Neuron (in vitro differentiated cells): ENCODE measurements at regions not wholly inside any gene's neighbourhood (a gene's known extent, or its start where the extent isn't known, plus 50 kb on each side); places are given as distances from the start of the nearest gene placed in this dataset.

Source experiments
- H2AFZ ChIP-seq: one replicate; pipeline ENCODE4 v1.6.1; 2013; ENCODE audit warnings: low read depth, mild to moderate bottlenecking, inconsistent platforms, low read length, moderate library complexity
- H3K27me3 ChIP-seq: one replicate; pipeline ENCODE4 v1.6.1; 2013; ENCODE audit warnings: low read length; ENCODE audit not compliant: insufficient read depth
- H3K36me3 ChIP-seq: one replicate; pipeline ENCODE4 v1.6.1; 2013; ENCODE audit warnings: low read length; ENCODE audit not compliant: insufficient read depth
- H3K4me1 ChIP-seq: one replicate; pipeline ENCODE4 v1.6.1; 2013; ENCODE audit warnings: low read length; ENCODE audit not compliant: insufficient read depth
- H3K4me3 ChIP-seq: 2 replicates; pipeline ENCODE4 v1.5.1; 2013; ENCODE audit warnings: mild to moderate bottlenecking, low read length, moderate library complexity
- H3K9me3 ChIP-seq: one replicate; pipeline ENCODE4 v1.6.1; 2013; ENCODE audit warnings: low read length

- H3K4me3 ChIP-seq = no peak overlapping the region
- no peak overlapping the region for H2AFZ ChIP-seq
- H3K36me3 ChIP-seq = no peaks in the 10 kb centered on the region
- H3K27me3 ChIP-seq = no peaks in the 10 kb centered on the region
- H3K4me1 ChIP-seq = peaks cover 56% of the 10 kb centered on the region
- no peaks in the 10 kb centered on the region for H3K9me3 ChIP-seq
These were observed 211.7 kb downstream of the TEX29 start for GRCh38 chr13:111532111-111532510.

GRCh38 chr13:111533900-111534683 is 213.7 kb downstream of the TEX29 start:
- Histone ChIP-seq H3K4me3 (peak overlapping the region; percentile 34), H3K27me3 (no peaks in the 10 kb centered on the region), H3K4me1 (peaks cover 55% of the 10 kb centered on the region), H3K36me3 (no peaks in the 10 kb centered on the region), H3K9me3 (no peaks in the 10 kb centered on the region), H2AFZ (no peak overlapping the region)

- Histone ChIP-seq H2AFZ (no peak overlapping the region), H3K36me3 (no peaks in the 10 kb centered on the region), H3K9me3 (no peaks in the 10 kb centered on the region), H3K27me3 (no peaks in the 10 kb centered on the region), H3K4me3 (peak overlapping the region; percentile 34), H3K4me1 (peaks cover 48% of the 10 kb centered on the region)
These were observed 214.5 kb downstream of the TEX29 start for GRCh38 chr13:111534751-111535522.

GRCh38 chr13:111535523-111535811 is 215.0 kb downstream of the TEX29 start:
- Histone ChIP-seq H3K27me3 (no peaks in the 10 kb centered on the region), H3K4me3 (no peak overlapping the region), H3K4me1 (peaks cover 45% of the 10 kb centered on the region), H3K36me3 (no peaks in the 10 kb centered on the region), H3K9me3 (no peaks in the 10 kb centered on the region), H2AFZ (no peak overlapping the region)

- no peaks in the 10 kb centered on the region for H3K36me3 ChIP-seq
- no peaks in the 10 kb centered on the region for H3K27me3 ChIP-seq
- peaks cover 45% of the 10 kb centered on the region for H3K4me1 ChIP-seq
- H2AFZ ChIP-seq = no peak overlapping the region
- no peaks in the 10 kb centered on the region for H3K9me3 ChIP-seq
- no peak overlapping the region for H3K4me3 ChIP-seq
These were observed 215.7 kb downstream of the TEX29 start for GRCh38 chr13:111536075-111536642.

- Histone ChIP-seq H3K4me3 (no peak overlapping the region), H3K27me3 (no peaks in the 10 kb centered on the region), H3K9me3 (no peaks in the 10 kb centered on the region), H3K36me3 (no peaks in the 10 kb centered on the region), H2AFZ (no peak overlapping the region), H3K4me1 (peaks cover 36% of the 10 kb centered on the region)
These were observed 216.8 kb downstream of the TEX29 start for GRCh38 chr13:111537115-111537728.

- Histone ChIP-seq H3K27me3 (no peaks in the 10 kb centered on the region), H3K4me1 (peaks cover 28% of the 10 kb centered on the region), H2AFZ (no peak overlapping the region)
These were observed 217.5 kb downstream of the TEX29 start for GRCh38 chr13:111537843-111538499.

GRCh38 chr13:111539252-111539651 is 218.8 kb downstream of the TEX29 start:
- H3K36me3 ChIP-seq = no peaks in the 10 kb centered on the region
- H3K27me3 ChIP-seq = no peaks in the 10 kb centered on the region
- peaks cover 15% of the 10 kb centered on the region for H3K4me1 ChIP-seq
- H3K4me3 ChIP-seq = no peak overlapping the region
- no peak overlapping the region for H2AFZ ChIP-seq
- H3K9me3 ChIP-seq = peaks cover 1% of the 10 kb centered on the region

More at GRCh38 chr13:111537843-111538499, 217.5 kb downstream of the TEX29 start:
- H3K4me3 ChIP-seq = no peak overlapping the region
- H3K9me3 ChIP-seq = no peaks in the 10 kb centered on the region
- no peaks in the 10 kb centered on the region for H3K36me3 ChIP-seq

GRCh38 chr13:111539791-111540446 is 219.5 kb downstream of the TEX29 start:
- H3K4me1 ChIP-seq = peaks cover 10% of the 10 kb centered on the region
- H3K9me3 ChIP-seq = peaks cover 3% of the 10 kb centered on the region
- H3K4me3 ChIP-seq = no peak overlapping the region
- no peaks in the 10 kb centered on the region for H3K27me3 ChIP-seq
- H2AFZ ChIP-seq = no peak overlapping the region
- H3K36me3 ChIP-seq = no peaks in the 10 kb centered on the region

- Histone ChIP-seq H3K9me3 (peaks cover 3% of the 10 kb centered on the region), H3K4me3 (no peak overlapping the region), H3K36me3 (no peaks in the 10 kb centered on the region), H3K27me3 (no peaks in the 10 kb centered on the region), H2AFZ (no peak overlapping the region), H3K4me1 (peaks cover 4% of the 10 kb centered on the region)
These were observed 220.0 kb downstream of the TEX29 start for GRCh38 chr13:111540486-111540885.

GRCh38 chr13:111541345-111541744 is 220.9 kb downstream of the TEX29 start:
- Histone ChIP-seq H3K27me3 (no peaks in the 10 kb centered on the region), H3K9me3 (peaks cover 3% of the 10 kb centered on the region), H3K36me3 (no peaks in the 10 kb centered on the region), H3K4me3 (no peak overlapping the region), H3K4me1 (no peaks in the 10 kb centered on the region), H2AFZ (no peak overlapping the region)

GRCh38 chr13:111541752-111542529 is 221.5 kb downstream of the TEX29 start:
- H3K4me3 ChIP-seq = no peak overlapping the region
- no peaks in the 10 kb centered on the region for H3K4me1 ChIP-seq
- peaks cover 3% of the 10 kb centered on the region for H3K9me3 ChIP-seq
- H3K27me3 ChIP-seq = no peaks in the 10 kb centered on the region
- H3K36me3 ChIP-seq = no peaks in the 10 kb centered on the region
- H2AFZ ChIP-seq = no peak overlapping the region
